Stimulated activated naive B cell treated with anti-CD40 and anti-IgM and Interleukin-4, amounts not matched to agents 10 μg/mL and 1 μg/mL and 100 μg/mL, for 72 hours (primary cell): ENCODE measurements at regions not wholly inside any gene's neighbourhood (a gene's known extent, or its start where the extent isn't known, plus 50 kb on each side); places are given as distances from the start of the nearest gene placed in this dataset.

Source experiments
- ATAC-seq, 2 donors: fragments of 150-1000 bp; cut with Tn5 transposase; replicated peaks; 2 replicates each; pipeline ENCODE4 v1.10.0; 2021; ENCODE audit warnings: moderate library complexity in 1 of 2
- DNase-seq: peaks from one replicate; pipeline ENCODE4 v3.0.0; 2021
- H3K27ac Mint-ChIP-seq: one replicate; pipeline ENCODE4 v1.8.0; 2022; ENCODE audit warnings: mild to moderate bottlenecking, mixed read lengths
- H3K27me3 Mint-ChIP-seq, 2 donors: one replicate each; pipeline ENCODE4 v1.8.0; 2022; ENCODE audit warnings: mixed read lengths in 2 of 2
- H3K36me3 Mint-ChIP-seq, 2 donors: one replicate each; pipeline ENCODE4 v1.8.0; 2022; ENCODE audit warnings: mixed read lengths in 2 of 2, mild to moderate bottlenecking in 1 of 2
- H3K4me1 Mint-ChIP-seq, 2 donors: one replicate each; pipeline ENCODE4 v1.8.0; 2022; ENCODE audit warnings: mixed read lengths in 2 of 2, mild to moderate bottlenecking in 1 of 2
- H3K4me3 Mint-ChIP-seq, 2 donors: one replicate each; pipeline ENCODE4 v1.8.0; 2022; ENCODE audit warnings: mild to moderate bottlenecking in 2 of 2, mixed read lengths in 2 of 2, moderate library complexity in 1 of 2
- H3K9me3 Mint-ChIP-seq, 2 donors: one replicate each; pipeline ENCODE4 v1.8.0; 2022; ENCODE audit warnings: mixed read lengths in 2 of 2, mild to moderate bottlenecking in 1 of 2

DNA sequence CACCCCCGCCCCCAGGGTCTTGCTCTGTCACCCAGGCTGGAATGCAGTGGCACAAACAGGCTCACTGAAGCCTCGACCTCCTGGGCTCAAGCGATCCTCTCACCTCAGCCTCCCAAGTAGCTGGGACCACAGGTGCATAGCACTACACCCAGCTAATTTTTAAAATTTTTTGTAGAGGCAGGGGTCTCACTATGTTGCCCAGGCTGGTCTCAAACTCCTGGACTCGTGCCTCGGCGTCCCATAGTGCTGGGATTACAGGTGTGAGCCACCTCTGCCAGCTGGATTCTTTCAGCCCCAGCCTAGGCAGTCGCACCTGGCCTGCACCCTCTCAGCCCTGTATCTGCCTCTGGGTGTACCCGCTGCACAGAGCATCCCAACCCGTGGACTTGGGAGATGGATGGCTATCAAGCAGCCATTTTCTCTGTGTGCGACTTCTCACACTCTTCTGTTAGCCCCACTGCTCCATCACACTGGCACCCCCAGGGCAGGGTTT, 166.4 kb upstream of the HAAO start:
- peaks cover 0 to 3% of the 10 kb centered on the region in 2 donors for H3K9me3 Mint-ChIP-seq
- no peak overlapping the region for H3K27ac Mint-ChIP-seq
- DNase-seq (no peak), ATAC-seq (no peak)
- H3K4me3 Mint-ChIP-seq: no peak overlapping the region
- peaks cover 30 to 39% of the 10 kb centered on the region in 2 donors for H3K4me1 Mint-ChIP-seq
- no peaks in the 10 kb centered on the region for H3K36me3 Mint-ChIP-seq
- peaks cover 0 to 4% of the 10 kb centered on the region in 2 donors for H3K27me3 Mint-ChIP-seq

DNA sequence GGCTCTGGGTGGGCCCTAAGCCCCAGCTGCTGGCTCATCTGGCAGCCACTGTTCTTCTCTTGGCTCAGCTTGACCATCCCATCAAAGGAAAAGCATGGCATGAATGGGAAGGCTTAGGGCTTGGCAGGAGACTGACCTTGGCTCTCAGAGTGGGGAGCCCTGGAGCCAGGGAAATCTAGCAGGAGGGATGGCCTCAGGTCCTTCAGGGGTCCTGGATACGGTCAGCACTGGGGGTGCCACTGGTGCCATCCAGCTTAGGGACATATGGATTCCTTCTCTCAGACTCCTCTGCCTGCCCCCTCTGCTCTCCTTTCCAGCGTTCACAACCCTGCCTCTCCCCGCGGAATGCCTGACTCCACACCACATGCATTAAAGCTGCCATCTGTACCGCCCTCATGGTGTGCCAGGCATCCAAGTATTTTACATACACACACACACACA, 165.5 kb upstream of the HAAO start:
- H3K4me1 Mint-ChIP-seq: peaks cover 27 to 37% of the 10 kb centered on the region in 2 donors
- peaks cover 0 to 3% of the 10 kb centered on the region in 2 donors for H3K9me3 Mint-ChIP-seq
- H3K27ac Mint-ChIP-seq: no peak overlapping the region
- no peak overlapping the region for H3K4me3 Mint-ChIP-seq
- ATAC-seq (no peak), DNase-seq (no peak)
- H3K36me3 Mint-ChIP-seq: peaks cover 0 to 1% of the 10 kb centered on the region in 2 donors
- peaks cover 0 to 4% of the 10 kb centered on the region in 2 donors for H3K27me3 Mint-ChIP-seq

DNA sequence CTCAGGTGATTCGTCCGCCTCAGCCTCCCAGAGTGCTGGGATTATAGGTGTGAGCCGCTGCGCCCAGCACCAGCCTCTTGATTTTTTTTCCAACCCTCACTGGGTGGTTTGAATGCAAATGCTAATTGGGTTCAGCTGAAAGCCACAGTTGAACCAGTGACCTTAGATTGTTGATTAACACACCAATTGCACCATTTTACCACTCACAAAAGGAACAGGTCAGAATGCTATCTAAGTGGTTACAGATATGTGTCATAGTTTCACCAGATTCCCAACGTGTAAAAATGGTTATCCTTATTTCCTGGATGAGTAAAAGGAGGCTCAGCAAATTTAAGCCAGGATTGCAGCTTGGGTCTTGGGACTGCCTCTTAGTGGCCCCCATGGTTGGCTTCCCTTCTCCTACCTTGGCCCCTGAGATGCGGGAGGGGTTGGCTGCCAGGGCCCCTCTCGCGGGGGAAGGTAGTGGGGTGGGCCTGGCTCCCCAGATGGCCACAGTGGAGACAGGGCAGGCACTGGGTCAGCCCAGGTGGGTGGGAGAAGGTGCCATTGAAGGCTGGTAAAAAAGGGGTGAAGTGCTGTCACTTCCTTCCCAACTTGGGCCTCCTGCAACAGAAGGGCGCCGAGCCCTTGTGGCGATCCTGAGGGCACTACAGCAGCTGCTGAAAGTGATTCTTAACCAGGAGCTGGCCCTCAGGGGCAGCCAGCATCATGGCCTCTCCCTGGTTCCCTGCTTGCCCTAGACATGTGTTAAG, 164.9 kb upstream of the HAAO start:
- DNase-seq (no peak), ATAC-seq (peak in 1 of 2 donors; percentile 26)
- Mint-ChIP-seq H3K27me3 (peaks cover 0 to 4% of the 10 kb centered on the region in 2 donors), H3K4me3 (no peak overlapping the region), H3K4me1 (peaks cover 27 to 37% of the 10 kb centered on the region in 2 donors), H3K27ac (no peak overlapping the region), H3K36me3 (peaks cover 3 to 7% of the 10 kb centered on the region in 2 donors), H3K9me3 (peaks cover 6 to 7% of the 10 kb centered on the region in 2 donors)

DNA sequence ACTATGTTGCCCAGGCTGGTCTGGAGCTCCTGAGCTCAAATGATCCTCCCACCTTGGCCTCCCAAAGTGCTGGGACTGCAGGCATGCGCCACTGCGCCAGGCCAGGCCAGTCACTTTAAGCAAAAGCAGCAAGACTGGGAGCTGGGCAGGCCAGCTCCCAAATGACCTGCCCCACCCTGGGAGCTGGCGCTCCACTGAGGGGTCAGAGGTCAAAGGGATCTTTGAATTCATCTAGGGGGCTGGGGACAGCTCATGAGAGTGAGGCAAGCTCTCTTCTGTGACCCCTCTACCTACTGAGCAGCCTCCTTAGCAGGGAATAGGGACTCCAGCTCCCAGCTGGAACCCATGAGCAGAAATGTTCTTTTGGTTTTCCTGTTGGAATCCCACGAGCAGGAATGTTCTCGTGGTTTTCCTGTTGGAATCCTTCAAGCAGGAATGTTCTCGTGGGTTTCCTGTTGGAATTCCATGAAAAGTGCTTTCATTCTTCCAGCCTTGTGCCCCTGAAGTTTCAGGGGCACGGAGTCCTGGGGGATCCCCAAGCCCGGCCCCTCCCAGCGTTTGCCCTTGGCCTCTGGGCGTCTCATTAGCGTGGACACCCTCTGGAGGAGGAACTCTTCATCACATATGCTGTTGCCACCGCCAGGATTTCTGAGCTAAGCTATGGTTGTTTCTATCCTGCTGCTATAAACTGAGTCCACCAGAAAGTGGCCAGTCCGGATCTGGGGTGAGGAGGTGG, 162.0 kb upstream of the HAAO start:
- Mint-ChIP-seq H3K4me1 (peaks cover 30 to 39% of the 10 kb centered on the region in 2 donors), H3K36me3 (peaks cover 3 to 10% of the 10 kb centered on the region in 2 donors)
- ATAC-seq: no peak

DNA sequence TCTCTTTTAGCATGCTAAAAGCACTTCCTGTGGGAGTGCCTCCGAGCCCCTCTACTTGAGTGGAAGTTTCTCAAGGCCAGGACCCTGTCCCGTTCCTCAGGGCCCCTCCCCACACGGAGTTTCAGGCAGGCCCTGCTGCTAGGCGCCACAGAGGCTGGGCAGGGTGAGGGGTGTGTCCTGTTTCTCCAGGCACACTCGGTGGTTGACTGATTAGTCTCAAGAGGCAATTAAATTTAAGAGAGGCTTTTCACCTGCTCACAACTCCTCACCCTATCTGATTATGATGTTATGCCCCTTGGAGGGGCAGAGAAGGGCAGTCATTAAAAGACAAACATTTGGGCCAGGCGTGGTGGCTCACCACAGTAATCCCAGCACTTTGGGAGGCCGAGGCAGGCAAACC, 160.8 kb upstream of the HAAO start:
- Mint-ChIP-seq H3K4me3 (no peak overlapping the region), H3K9me3 (peaks cover 8 to 11% of the 10 kb centered on the region in 2 donors)
- no peak for ATAC-seq

More for the DNA sequence above, 162.0 kb upstream of the HAAO start:
- Mint-ChIP-seq H3K9me3 (peaks cover 8 to 10% of the 10 kb centered on the region in 2 donors), H3K27ac (no peak overlapping the region), H3K4me3 (no peak overlapping the region), H3K27me3 (no peaks in the 10 kb centered on the region)
- no peak for DNase-seq

DNA sequence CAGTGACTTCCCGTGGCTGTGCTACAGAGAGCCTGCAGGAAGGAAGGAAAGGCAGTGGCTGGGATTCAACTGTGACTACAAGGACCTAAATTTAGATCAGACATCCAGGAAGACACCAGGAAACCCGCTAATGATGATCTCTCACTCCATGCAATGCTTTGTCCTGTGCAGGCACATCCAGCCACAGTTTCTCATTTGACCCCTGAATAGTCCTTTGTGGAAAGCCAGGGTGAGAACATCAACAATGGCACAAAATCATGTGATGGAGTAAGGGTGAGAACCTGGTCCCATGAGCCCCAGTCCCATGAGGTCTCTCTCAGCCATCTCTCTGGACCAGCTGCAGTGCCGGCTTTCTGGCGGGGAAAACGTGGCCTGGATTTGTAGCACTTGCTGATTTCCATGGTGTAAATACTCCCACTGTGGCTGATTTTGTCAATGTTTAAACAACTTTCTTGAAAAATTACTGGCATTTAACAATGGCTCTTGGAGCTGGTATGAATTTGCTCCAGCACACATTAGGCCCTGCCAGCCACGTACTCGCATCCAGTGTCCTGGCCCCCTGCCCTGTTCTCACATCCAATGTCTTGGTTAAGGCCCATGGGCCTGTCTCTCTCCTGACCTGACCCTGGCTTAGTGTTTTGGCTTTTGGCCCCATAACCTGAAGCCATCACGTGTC, 159.0 kb upstream of the HAAO start:
- Mint-ChIP-seq H3K9me3 (peaks cover 7 to 12% of the 10 kb centered on the region in 2 donors), H3K36me3 (peaks cover 3 to 10% of the 10 kb centered on the region in 2 donors), H3K4me1 (peaks cover 47 to 62% of the 10 kb centered on the region in 2 donors), H3K27me3 (no peaks in the 10 kb centered on the region), H3K27ac (no peak overlapping the region), H3K4me3 (no peak overlapping the region)
- no peak for DNase-seq
- ATAC-seq: no peak

More for the DNA sequence above, 160.8 kb upstream of the HAAO start:
- Mint-ChIP-seq H3K36me3 (peaks cover 3 to 10% of the 10 kb centered on the region in 2 donors), H3K27ac (no peak overlapping the region), H3K4me1 (peaks cover 36 to 47% of the 10 kb centered on the region in 2 donors), H3K27me3 (no peaks in the 10 kb centered on the region)
- DNase-seq: no peak

DNA sequence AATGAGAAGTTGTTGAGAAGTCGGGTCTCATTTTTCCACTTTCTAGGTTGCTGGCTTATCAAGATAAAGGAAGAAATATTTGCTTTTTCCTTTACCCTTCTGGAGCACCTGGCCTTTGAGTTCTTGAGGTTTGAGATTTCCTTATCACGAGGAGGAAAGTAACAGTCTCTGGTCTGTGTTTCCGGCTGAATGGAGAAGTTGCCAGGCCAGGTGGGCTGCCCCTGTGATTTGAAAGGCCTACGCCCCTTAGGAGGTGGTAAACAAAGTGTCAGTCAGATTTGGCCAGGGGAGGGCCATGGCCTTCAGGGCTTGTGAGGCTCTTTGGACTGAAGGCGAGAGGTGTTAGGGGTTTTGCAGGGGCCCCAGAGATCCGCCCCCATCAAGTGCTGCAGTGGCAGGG, 156.7 kb upstream of the HAAO start:
- peaks cover 3 to 10% of the 10 kb centered on the region in 2 donors for H3K36me3 Mint-ChIP-seq
- H3K4me3 Mint-ChIP-seq: no peak overlapping the region
- no peaks in the 10 kb centered on the region for H3K27me3 Mint-ChIP-seq
- peaks cover 43 to 60% of the 10 kb centered on the region in 2 donors for H3K4me1 Mint-ChIP-seq
- no peak overlapping the region for H3K27ac Mint-ChIP-seq
- DNase-seq (peak; percentile 8), ATAC-seq (peak; percentile 71 to 73)
- H3K9me3 Mint-ChIP-seq: peaks cover 5 to 12% of the 10 kb centered on the region in 2 donors

DNA sequence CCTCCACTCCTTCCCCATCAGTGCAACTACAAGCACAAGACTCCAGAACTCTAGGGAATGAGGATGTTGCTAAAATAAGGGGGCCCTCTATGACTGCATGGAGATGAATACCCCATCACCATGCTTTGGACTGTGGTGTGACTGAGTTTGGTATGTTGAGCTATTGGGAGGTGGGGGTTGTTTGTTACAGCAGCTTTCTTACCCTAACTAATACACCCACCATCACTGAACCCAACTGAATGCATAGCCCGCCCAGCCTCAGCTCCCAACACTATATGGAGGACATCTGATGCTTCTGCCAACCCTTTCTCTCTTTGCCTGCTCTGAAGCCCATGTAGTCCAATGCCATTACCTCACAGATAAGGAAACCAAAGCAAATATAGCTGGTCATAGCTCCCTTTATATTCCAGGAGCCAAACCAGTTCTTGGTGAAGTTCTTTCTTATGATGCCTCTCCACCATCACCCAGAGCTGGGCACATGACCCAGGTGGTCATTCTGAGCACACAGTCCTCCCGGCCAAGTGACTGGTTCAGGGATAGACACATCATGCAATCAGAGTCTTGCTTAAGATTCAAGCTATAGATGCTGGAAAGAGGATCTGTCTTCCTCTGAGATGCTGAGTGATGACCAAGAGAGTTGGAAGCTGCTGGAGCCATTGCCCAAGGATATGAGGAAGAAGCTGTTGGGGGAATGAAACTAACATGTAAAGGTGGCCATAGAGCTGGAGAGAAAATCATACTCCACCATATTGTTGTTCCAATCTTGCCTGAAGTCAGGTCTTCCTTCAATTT, 155.6 kb upstream of the HAAO start:
- Mint-ChIP-seq H3K4me1 (peaks cover 43 to 56% of the 10 kb centered on the region in 2 donors), H3K36me3 (peaks cover 3 to 10% of the 10 kb centered on the region in 2 donors), H3K4me3 (peak overlapping the region in 1 of 2 donors; percentile 49), H3K27ac (peak overlapping the region; percentile 83), H3K9me3 (peaks cover 5 to 12% of the 10 kb centered on the region in 2 donors), H3K27me3 (no peaks in the 10 kb centered on the region)
- DNase-seq: no peak
- ATAC-seq: no peak

DNA sequence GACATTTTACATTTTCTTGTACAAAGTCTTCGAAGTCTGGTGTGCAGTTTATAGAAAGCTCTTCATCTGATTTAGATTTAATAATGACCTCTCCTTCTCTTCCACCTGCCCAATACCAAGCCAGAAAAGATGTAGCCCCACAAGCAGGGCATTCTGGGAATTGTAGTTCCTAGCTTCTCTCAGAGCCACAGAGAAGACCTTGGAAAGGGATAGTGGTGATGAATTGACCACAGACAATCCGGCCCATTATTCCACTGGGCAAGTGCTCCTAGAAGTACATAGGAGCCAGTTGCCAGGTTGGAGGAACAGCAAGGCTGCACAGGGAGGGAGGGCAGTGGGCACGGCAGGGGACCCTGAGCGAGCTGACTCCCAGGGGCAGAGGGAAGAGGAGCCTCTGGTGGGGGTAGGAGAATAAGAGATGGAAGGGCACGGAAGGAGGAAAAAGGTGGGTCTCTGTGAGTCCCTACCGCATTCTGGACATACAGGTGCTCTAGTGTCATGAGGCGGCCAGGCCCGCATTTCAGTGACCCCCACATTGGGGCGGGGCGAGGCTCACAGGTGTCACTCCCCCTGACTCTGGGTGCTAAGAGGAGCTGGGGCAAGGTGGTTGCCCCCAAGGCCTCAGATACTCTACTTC, 152.5 kb upstream of the HAAO start:
- Mint-ChIP-seq H3K4me1 (peaks cover 26 to 37% of the 10 kb centered on the region in 2 donors), H3K27ac (no peak overlapping the region), H3K36me3 (no peaks in the 10 kb centered on the region), H3K27me3 (no peaks in the 10 kb centered on the region), H3K9me3 (peaks cover 0 to 3% of the 10 kb centered on the region in 2 donors), H3K4me3 (no peak overlapping the region)
- ATAC-seq: no peak
- no peak for DNase-seq

DNA sequence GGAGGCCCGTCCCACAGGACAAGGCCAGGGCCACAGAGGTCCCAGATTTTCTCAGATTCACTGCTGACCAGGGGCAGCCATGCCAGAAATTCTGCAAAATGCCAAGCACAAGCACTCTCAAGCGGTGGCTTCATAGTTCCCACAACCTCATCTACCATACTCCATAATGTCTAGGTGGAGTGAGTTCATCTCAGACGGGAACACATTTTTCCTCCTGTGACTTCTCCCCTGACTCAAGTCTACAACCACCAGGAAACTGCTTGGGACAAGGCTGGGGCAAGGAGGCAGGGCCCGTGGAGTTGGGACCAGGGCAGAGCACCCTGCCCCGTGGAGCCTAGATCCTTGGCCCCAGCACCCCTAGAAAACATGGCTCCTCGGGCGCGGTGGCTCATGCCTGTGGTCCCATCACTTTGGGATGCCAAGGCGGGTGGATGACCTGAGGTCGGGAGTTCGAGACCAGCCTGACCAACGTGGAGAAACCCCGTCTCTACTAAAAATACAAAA, 150.7 kb upstream of the HAAO start:
- Mint-ChIP-seq H3K36me3 (no peaks in the 10 kb centered on the region), H3K4me3 (no peak overlapping the region), H3K27ac (peak overlapping the region; percentile 64), H3K9me3 (no peaks in the 10 kb centered on the region), H3K27me3 (no peaks in the 10 kb centered on the region), H3K4me1 (peaks cover 17 to 22% of the 10 kb centered on the region in 2 donors)
- DNase-seq: no peak
- no peak for ATAC-seq

DNA sequence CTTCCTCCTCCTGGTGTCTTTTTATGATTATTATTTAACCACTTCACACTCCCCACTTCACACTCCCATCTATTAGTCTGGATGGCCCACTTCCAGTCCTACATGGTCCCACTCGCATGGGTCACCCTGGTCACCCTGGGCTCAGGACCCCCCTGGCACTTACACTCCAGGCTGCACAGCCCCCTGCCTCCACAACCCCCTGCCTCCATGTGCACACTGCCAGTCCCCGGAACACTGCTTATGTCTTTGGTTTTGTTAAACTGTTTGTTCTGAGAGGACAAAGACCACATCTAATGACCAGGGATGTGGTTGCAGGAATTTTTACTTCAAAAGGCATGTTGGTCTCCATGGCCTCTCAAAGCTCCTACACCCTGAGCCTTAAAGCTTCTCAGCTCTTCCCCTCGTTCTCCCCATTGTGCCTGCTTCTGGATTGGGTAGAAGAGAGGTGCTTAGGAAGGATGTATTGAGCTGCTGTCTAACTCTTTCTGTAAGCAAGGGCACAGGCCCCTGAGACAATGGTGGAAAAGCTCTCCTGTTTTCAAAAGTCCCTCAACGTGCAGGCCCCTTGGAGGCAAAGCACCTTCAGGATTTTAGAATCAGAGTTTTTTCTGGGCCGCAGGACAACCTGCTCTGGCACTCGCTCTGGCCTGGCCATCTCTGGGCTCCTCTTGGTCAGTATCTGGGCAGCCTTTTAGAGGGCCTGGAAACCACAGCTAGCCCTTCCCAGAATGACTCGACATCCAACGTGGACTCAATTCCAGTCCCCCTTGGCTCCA, 150.0 kb upstream of the HAAO start:
- no peak for ATAC-seq
- Mint-ChIP-seq H3K36me3 (no peaks in the 10 kb centered on the region), H3K27me3 (no peaks in the 10 kb centered on the region), H3K4me3 (no peak overlapping the region), H3K9me3 (no peaks in the 10 kb centered on the region), H3K27ac (no peak overlapping the region), H3K4me1 (peaks cover 10 to 16% of the 10 kb centered on the region in 2 donors)
- no peak for DNase-seq

DNA sequence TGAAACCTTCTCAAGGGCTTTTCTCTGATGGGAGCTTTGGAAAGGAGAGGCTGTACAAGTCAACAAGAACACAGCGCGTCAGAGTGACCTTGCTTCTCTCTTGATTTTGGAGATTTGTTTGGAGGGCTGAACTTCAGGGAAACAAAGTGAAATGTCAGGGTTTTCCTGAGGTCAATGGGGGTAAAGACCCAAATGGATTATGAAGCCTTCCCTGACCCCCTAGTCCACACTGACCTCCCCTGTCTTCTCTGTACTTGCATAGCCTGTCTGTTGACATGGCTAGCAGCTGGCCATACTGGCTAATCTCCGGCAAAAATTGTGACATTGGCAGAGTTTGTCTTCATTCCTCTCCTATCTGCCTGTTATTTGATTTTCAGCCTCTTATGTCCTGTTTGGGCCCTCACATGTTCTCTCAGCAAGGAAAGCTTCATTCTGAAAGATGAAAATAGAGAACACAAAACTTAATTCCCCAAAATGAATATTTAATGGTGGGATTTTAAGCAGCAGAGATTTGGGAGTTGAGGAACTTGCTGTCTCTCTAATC, 149.3 kb upstream of the HAAO start:
- peaks cover 5 to 9% of the 10 kb centered on the region in 2 donors for H3K4me1 Mint-ChIP-seq
- no peaks in the 10 kb centered on the region for H3K9me3 Mint-ChIP-seq
- no peak for DNase-seq
- H3K27me3 Mint-ChIP-seq: no peaks in the 10 kb centered on the region
- no peak for ATAC-seq
- H3K4me3 Mint-ChIP-seq: no peak overlapping the region
- H3K36me3 Mint-ChIP-seq: no peaks in the 10 kb centered on the region
- no peak overlapping the region for H3K27ac Mint-ChIP-seq
